GM23248 (cell line): ENCODE measurements at regions not wholly inside any gene's neighbourhood (a gene's known extent, or its start where the extent isn't known, plus 50 kb on each side); places are given as distances from the start of the nearest gene placed in this dataset.
"Not testable (repeated sequence)": the region's sequence is repeated elsewhere in the genome, so short reads cannot be mapped to it uniquely, and the experiment has no call there.

ENCODE experiments used
- DNase-seq: peaks from one replicate; pipeline ENCODE4 v3.0.0-alpha.2; 2015
- H2AFZ ChIP-seq: fragments of 200-600 bp; sonication (generic); 2 replicates; pipeline ENCODE4 v1.6.1; 2016; ENCODE audit warnings: antibody characterized with exemption
- H3F3A ChIP-seq: fragments of 200-600 bp; sonication (generic); 2 replicates; pipeline ENCODE4 v1.6.1; 2016; ENCODE audit warnings: mild to moderate bottlenecking, antibody characterized with exemption, mixed run types; ENCODE audit not compliant: insufficient read depth
- H3K27ac ChIP-seq: fragments of 200-600 bp; sonication (generic); 2 replicates; pipeline ENCODE4 v1.5.1; 2016; ENCODE audit warnings: mild to moderate bottlenecking
- H3K27me3 ChIP-seq: fragments of 200-600 bp; sonication (generic); replicated peaks from 2 replicates; pipeline ENCODE4 v1.6.1; 2016; ENCODE audit warnings: mild to moderate bottlenecking; ENCODE audit not compliant: insufficient read depth
- H3K36me3 ChIP-seq: fragments of 200-600 bp; sonication (generic); 2 replicates; pipeline ENCODE4 v1.6.1; 2016; ENCODE audit warnings: low read depth, mild to moderate bottlenecking
- H3K4me1 ChIP-seq: fragments of 200-600 bp; sonication (generic); 2 replicates; pipeline ENCODE4 v1.6.1; 2016; ENCODE audit warnings: mild to moderate bottlenecking; ENCODE audit not compliant: insufficient read depth
- H3K4me2 ChIP-seq: fragments of 200-600 bp; sonication (generic); one replicate; pipeline ENCODE4 v1.6.1; 2016; ENCODE audit warnings: mild to moderate bottlenecking; ENCODE audit not compliant: unreplicated experiment
- H3K4me3 ChIP-seq: fragments of 200-600 bp; sonication (generic); 2 replicates; pipeline ENCODE4 v1.5.1; 2016; ENCODE audit warnings: mild to moderate bottlenecking
- H3K79me2 ChIP-seq: fragments of 200-600 bp; sonication (generic); 2 replicates; pipeline ENCODE4 v1.6.1; 2016; ENCODE audit warnings: mild to moderate bottlenecking; ENCODE audit not compliant: insufficient read depth
- H3K9ac ChIP-seq: fragments of 200-600 bp; sonication (generic); 2 replicates; pipeline ENCODE4 v1.6.1; 2016; ENCODE audit warnings: mild to moderate bottlenecking
- H3K9me2 ChIP-seq: fragments of 200-600 bp; sonication (generic); 2 replicates; pipeline ENCODE4 v1.6.1; 2016; ENCODE audit warnings: mixed run types, mild to moderate bottlenecking, moderate library complexity; ENCODE audit not compliant: insufficient read depth
- H3K9me3 ChIP-seq: fragments of 200-600 bp; sonication (generic); one replicate; pipeline ENCODE4 v1.6.1; 2017; ENCODE audit warnings: low read depth
- H4K20me1 ChIP-seq: fragments of 200-600 bp; sonication (generic); 2 replicates; pipeline ENCODE4 v1.6.0; 2016; ENCODE audit not compliant: insufficient read depth
- EZH2 ChIP-seq: fragments of 200-600 bp; sonication (generic); IDR thresholded peaks from 2 replicates; pipeline ENCODE4 v1.6.1; 2018; ENCODE audit warnings: antibody characterized with exemption, mild to moderate bottlenecking; ENCODE audit not compliant: insufficient read depth, poor library complexity, severe bottlenecking
- EZH2phosphoT487 ChIP-seq: fragments of 200-600 bp; sonication (generic); IDR thresholded peaks from 2 replicates; pipeline ENCODE4 v1.6.1; 2018; ENCODE audit warnings: antibody characterized with exemption, moderate library complexity, mild to moderate bottlenecking, low read depth; ENCODE audit not compliant: insufficient read depth
- WGBS, 2 experiments: methylation state at CpG; one replicate each; pipeline ENCODE4 v1.1.6; 2015 to 2017; ENCODE audit warnings: low lambda C conversion rate in 2 of 2, low coverage in 1 of 2; ENCODE audit errors: missing lambda C conversion rate in 2 of 2; 5-methylcytosine and 5-hydroxymethylcytosine counted together
- in situ Hi-C: fragments of 300-500 bp; cut with MboI; formaldehyde crosslinking; loops from 2 replicates; pipeline ENCODE4 v1.15.0; 2020

GRCh38 chr2:239800785-239801386 lies 224.3 kb downstream of the NDUFA10 start:
- no peaks in the 10 kb centered on the region for H3K9me3 ChIP-seq
- no peak overlapping the region for H2AFZ ChIP-seq
- 68 to 70% methylated on average over 22 of the region's 22 CpGs for WGBS, 2 experiments
- DNase-seq = no peak
- in situ Hi-C loops = no loop called here
- no peaks in the 10 kb centered on the region for H3K27me3 ChIP-seq
- H3F3A ChIP-seq = no peaks in the 10 kb centered on the region
- no peaks in the 10 kb centered on the region for H4K20me1 ChIP-seq
- H3K4me1 ChIP-seq = no peaks in the 10 kb centered on the region
- H3K4me3 ChIP-seq = no peak overlapping the region
- no peak overlapping the region for H3K4me2 ChIP-seq
- H3K36me3 ChIP-seq = no peaks in the 10 kb centered on the region
- no peak overlapping the region for H3K9ac ChIP-seq
- TF ChIP-seq EZH2phosphoT487 (no peak), EZH2 (no peak)
- no peak overlapping the region for H3K27ac ChIP-seq
- no peaks in the 10 kb centered on the region for H3K79me2 ChIP-seq
- H3K9me2 ChIP-seq = no peaks in the 10 kb centered on the region

GRCh38 chr2:239797316-239797715 lies 227.8 kb downstream of the NDUFA10 start:
- H3K79me2 ChIP-seq = no peaks in the 10 kb centered on the region
- no peak overlapping the region for H3K27ac ChIP-seq
- no peaks in the 10 kb centered on the region for H3K9me3 ChIP-seq
- no peak for TF ChIP-seq EZH2phosphoT487
- TF ChIP-seq EZH2 = no peak
- H3K27me3 ChIP-seq = no peaks in the 10 kb centered on the region
- in situ Hi-C loops = no loop called here
- H3K36me3 ChIP-seq = no peaks in the 10 kb centered on the region
- H3K9me2 ChIP-seq = no peaks in the 10 kb centered on the region
- no peak overlapping the region for H3K4me2 ChIP-seq
- no peaks in the 10 kb centered on the region for H4K20me1 ChIP-seq
- no peaks in the 10 kb centered on the region for H3K4me1 ChIP-seq
- no peak for DNase-seq
- H2AFZ ChIP-seq = no peak overlapping the region
- H3F3A ChIP-seq = no peaks in the 10 kb centered on the region
- H3K4me3 ChIP-seq = no peak overlapping the region
- no peak overlapping the region for H3K9ac ChIP-seq

GRCh38 chr2:239795761-239796160 lies 229.4 kb downstream of the NDUFA10 start:
- H3F3A ChIP-seq, H3K27me3 ChIP-seq, H2AFZ ChIP-seq, H3K4me2 ChIP-seq, in situ Hi-C loops, DNase-seq, H3K9me3 ChIP-seq, H3K27ac ChIP-seq, H3K79me2 ChIP-seq, H4K20me1 ChIP-seq, H3K4me1 ChIP-seq, H3K9me2 ChIP-seq, H3K36me3 ChIP-seq, H3K4me3 ChIP-seq, H3K9ac ChIP-seq: not testable (repeated sequence)
- WGBS, 2 experiments = 69 to 78% methylated on average over 1 to 17 of the region's 17 CpGs

GRCh38 chr2:239793836-239794235 lies 231.3 kb downstream of the NDUFA10 start:
- H3K9me3 ChIP-seq = no peaks in the 10 kb centered on the region
- H3K27ac ChIP-seq = no peak overlapping the region
- H3K4me2 ChIP-seq = no peak overlapping the region
- H3K4me3 ChIP-seq = no peak overlapping the region
- no peak for DNase-seq
- no peaks in the 10 kb centered on the region for H3K36me3 ChIP-seq
- in situ Hi-C loops = no loop called here
- no peaks in the 10 kb centered on the region for H3K9me2 ChIP-seq
- H2AFZ ChIP-seq = no peak overlapping the region
- no peaks in the 10 kb centered on the region for H3K79me2 ChIP-seq
- no peaks in the 10 kb centered on the region for H3F3A ChIP-seq
- 0 out of 2 replicates have a peak, but pooled peaks cover 5% of the 10 kb centered on the region for H3K27me3 ChIP-seq
- H3K9ac ChIP-seq = no peak overlapping the region
- H3K4me1 ChIP-seq = no peaks in the 10 kb centered on the region
- 44 to 51% methylated on average over 7 of the region's 7 CpGs for WGBS, 2 experiments
- no peaks in the 10 kb centered on the region for H4K20me1 ChIP-seq
- TF ChIP-seq EZH2phosphoT487 (no peak), EZH2 (no peak)

GRCh38 chr2:239793086-239793485 lies 232.1 kb downstream of the NDUFA10 start:
- Histone ChIP-seq H3K79me2 (no peaks in the 10 kb centered on the region), H3F3A (no peaks in the 10 kb centered on the region), H3K27ac (no peak overlapping the region), H3K9me3 (no peaks in the 10 kb centered on the region), H2AFZ (no peak overlapping the region), H4K20me1 (no peaks in the 10 kb centered on the region), H3K9ac (no peak overlapping the region), H3K4me3 (no peak overlapping the region), H3K4me2 (no peak overlapping the region), H3K4me1 (no peaks in the 10 kb centered on the region), H3K9me2 (no peaks in the 10 kb centered on the region), H3K27me3 (0 out of 2 replicates have a peak, but pooled peaks cover 5% of the 10 kb centered on the region), H3K36me3 (no peaks in the 10 kb centered on the region)
- DNase-seq = no peak
- WGBS, 2 experiments = 50 to 53% methylated on average over 5 of the region's 5 CpGs
- in situ Hi-C loops = no loop called here
- TF ChIP-seq EZH2phosphoT487 = no peak
- TF ChIP-seq EZH2 = no peak
